ENCODE measurements at regions not wholly inside any gene's neighbourhood (a gene's known extent, or its start where the extent isn't known, plus 50 kb on each side); places are given as distances from the start of the nearest gene placed in this dataset.

DNA sequence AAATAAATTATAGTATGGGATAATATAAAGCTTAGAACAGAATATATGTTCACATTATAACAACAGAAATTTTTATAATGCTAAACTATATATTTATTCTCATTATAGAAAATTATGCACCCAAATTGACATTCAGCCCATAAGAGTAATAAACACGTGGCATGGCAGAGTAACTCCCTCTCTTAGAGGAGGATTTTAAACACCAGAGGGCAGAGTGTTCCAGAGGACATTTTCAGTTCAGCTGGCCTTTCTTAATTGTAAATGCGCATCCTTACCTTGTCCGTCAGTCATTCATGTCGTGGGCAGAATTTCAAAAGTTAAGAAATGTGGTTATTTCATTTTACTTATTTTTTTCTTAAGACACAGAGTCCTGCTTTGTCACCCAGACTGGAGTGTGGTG, 147.1 kb downstream of the TANC2 start:
- TF ChIP-seq, protein P1, sequence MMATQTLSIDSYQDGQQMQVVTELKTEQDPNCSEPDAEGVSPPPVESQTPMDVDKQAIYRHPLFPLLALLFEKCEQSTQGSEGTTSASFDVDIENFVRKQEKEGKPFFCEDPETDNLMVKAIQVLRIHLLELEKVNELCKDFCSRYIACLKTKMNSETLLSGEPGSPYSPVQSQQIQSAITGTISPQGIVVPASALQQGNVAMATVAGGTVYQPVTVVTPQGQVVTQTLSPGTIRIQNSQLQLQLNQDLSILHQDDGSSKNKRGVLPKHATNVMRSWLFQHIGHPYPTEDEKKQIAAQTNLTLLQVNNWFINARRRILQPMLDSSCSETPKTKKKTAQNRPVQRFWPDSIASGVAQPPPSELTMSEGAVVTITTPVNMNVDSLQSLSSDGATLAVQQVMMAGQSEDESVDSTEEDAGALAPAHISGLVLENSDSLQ (IDR thresholded peaks at IDR 0.05): no peak
- TF ChIP-seq KAT7 (CRISPR knock-in tag; IDR thresholded peaks at IDR 0.05; ENCODE audit: borderline replicate concordance): no peak
- TF ChIP-seq, protein P2, sequence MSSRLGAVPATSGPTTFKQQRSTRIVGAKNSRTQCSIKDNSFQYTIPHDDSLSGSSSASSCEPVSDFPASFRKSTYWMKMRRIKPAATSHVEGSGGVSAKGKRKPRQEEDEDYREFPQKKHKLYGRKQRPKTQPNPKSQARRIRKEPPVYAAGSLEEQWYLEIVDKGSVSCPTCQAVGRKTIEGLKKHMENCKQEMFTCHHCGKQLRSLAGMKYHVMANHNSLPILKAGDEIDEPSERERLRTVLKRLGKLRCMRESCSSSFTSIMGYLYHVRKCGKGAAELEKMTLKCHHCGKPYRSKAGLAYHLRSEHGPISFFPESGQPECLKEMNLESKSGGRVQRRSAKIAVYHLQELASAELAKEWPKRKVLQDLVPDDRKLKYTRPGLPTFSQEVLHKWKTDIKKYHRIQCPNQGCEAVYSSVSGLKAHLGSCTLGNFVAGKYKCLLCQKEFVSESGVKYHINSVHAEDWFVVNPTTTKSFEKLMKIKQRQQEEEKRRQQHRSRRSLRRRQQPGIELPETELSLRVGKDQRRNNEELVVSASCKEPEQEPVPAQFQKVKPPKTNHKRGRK (tag; IDR thresholded peaks at IDR 0.05): no peak
- TF ChIP-seq ZNF384 (IDR thresholded peaks at IDR 0.05; ENCODE audit: low read depth, low read length): no peak
- TF ChIP-seq, protein P3, sequence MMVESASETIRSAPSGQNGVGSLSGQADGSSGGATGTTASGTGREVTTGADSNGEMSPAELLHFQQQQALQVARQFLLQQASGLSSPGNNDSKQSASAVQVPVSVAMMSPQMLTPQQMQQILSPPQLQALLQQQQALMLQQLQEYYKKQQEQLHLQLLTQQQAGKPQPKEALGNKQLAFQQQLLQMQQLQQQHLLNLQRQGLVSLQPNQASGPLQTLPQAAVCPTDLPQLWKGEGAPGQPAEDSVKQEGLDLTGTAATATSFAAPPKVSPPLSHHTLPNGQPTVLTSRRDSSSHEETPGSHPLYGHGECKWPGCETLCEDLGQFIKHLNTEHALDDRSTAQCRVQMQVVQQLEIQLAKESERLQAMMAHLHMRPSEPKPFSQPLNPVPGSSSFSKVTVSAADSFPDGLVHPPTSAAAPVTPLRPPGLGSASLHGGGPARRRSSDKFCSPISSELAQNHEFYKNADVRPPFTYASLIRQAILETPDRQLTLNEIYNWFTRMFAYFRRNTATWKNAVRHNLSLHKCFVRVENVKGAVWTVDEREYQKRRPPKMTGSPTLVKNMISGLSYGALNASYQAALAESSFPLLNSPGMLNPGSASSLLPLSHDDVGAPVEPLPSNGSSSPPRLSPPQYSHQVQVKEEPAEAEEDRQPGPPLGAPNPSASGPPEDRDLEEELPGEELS (CRISPR knock-in tag; IDR thresholded peaks at IDR 0.05; ENCODE audit: borderline replicate concordance): no peak
- TF ChIP-seq, protein P4, sequence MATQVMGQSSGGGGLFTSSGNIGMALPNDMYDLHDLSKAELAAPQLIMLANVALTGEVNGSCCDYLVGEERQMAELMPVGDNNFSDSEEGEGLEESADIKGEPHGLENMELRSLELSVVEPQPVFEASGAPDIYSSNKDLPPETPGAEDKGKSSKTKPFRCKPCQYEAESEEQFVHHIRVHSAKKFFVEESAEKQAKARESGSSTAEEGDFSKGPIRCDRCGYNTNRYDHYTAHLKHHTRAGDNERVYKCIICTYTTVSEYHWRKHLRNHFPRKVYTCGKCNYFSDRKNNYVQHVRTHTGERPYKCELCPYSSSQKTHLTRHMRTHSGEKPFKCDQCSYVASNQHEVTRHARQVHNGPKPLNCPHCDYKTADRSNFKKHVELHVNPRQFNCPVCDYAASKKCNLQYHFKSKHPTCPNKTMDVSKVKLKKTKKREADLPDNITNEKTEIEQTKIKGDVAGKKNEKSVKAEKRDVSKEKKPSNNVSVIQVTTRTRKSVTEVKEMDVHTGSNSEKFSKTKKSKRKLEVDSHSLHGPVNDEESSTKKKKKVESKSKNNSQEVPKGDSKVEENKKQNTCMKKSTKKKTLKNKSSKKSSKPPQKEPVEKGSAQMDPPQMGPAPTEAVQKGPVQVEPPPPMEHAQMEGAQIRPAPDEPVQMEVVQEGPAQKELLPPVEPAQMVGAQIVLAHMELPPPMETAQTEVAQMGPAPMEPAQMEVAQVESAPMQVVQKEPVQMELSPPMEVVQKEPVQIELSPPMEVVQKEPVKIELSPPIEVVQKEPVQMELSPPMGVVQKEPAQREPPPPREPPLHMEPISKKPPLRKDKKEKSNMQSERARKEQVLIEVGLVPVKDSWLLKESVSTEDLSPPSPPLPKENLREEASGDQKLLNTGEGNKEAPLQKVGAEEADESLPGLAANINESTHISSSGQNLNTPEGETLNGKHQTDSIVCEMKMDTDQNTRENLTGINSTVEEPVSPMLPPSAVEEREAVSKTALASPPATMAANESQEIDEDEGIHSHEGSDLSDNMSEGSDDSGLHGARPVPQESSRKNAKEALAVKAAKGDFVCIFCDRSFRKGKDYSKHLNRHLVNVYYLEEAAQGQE (IDR thresholded peaks at IDR 0.05; ENCODE audit: borderline replicate concordance): peak; percentile 17; the same call in 1 of the 2 replicates
- TF ChIP-seq, protein P4 (CRISPR knock-in tag; IDR thresholded peaks at IDR 0.05; ENCODE audit: low read depth): no peak
- TF ChIP-seq ELF1 (tag; IDR thresholded peaks at IDR 0.05): no peak
- no peak for TF ChIP-seq GATA2 (CRISPR knock-in tag; IDR thresholded peaks at IDR 0.05)
- TF ChIP-seq, protein P5, sequence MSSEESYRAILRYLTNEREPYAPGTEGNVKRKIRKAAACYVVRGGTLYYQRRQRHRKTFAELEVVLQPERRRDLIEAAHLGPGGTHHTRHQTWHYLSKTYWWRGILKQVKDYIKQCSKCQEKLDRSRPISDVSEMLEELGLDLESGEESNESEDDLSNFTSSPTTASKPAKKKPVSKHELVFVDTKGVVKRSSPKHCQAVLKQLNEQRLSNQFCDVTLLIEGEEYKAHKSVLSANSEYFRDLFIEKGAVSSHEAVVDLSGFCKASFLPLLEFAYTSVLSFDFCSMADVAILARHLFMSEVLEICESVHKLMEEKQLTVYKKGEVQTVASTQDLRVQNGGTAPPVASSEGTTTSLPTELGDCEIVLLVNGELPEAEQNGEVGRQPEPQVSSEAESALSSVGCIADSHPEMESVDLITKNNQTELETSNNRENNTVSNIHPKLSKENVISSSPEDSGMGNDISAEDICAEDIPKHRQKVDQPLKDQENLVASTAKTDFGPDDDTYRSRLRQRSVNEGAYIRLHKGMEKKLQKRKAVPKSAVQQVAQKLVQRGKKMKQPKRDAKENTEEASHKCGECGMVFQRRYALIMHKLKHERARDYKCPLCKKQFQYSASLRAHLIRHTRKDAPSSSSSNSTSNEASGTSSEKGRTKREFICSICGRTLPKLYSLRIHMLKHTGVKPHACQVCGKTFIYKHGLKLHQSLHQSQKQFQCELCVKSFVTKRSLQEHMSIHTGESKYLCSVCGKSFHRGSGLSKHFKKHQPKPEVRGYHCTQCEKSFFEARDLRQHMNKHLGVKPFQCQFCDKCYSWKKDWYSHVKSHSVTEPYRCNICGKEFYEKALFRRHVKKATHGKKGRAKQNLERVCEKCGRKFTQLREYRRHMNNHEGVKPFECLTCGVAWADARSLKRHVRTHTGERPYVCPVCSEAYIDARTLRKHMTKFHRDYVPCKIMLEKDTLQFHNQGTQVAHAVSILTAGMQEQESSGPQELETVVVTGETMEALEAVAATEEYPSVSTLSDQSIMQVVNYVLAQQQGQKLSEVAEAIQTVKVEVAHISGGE (CRISPR knock-in tag; IDR thresholded peaks at IDR 0.05): no peak
- TF ChIP-seq, protein P6, sequence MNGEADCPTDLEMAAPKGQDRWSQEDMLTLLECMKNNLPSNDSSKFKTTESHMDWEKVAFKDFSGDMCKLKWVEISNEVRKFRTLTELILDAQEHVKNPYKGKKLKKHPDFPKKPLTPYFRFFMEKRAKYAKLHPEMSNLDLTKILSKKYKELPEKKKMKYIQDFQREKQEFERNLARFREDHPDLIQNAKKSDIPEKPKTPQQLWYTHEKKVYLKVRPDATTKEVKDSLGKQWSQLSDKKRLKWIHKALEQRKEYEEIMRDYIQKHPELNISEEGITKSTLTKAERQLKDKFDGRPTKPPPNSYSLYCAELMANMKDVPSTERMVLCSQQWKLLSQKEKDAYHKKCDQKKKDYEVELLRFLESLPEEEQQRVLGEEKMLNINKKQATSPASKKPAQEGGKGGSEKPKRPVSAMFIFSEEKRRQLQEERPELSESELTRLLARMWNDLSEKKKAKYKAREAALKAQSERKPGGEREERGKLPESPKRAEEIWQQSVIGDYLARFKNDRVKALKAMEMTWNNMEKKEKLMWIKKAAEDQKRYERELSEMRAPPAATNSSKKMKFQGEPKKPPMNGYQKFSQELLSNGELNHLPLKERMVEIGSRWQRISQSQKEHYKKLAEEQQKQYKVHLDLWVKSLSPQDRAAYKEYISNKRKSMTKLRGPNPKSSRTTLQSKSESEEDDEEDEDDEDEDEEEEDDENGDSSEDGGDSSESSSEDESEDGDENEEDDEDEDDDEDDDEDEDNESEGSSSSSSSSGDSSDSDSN (IDR thresholded peaks at IDR 0.05; ENCODE audit: borderline replicate concordance in 1 of 2, low read depth in 2 of 2, low read length in 2 of 2): no peak
- TF ChIP-seq GATAD2B (IDR thresholded peaks at IDR 0.05; ENCODE audit: borderline replicate concordance): no peak
- TF ChIP-seq SP2 (IDR thresholded peaks at IDR 0.05; ENCODE audit: extremely low read depth, low read depth, low read length, poor library complexity, severe bottlenecking): no peak
- TF ChIP-seq NFRKB (IDR thresholded peaks at IDR 0.05; ENCODE audit: low read depth): no peak
- TF ChIP-seq ZNF274 (IDR thresholded peaks at IDR 0.05; ENCODE audit: borderline replicate concordance, low read depth, low read length): no peak
